ENCODE measurements at regions not wholly inside any gene's neighbourhood (a gene's known extent, or its start where the extent isn't known, plus 50 kb on each side); places are given as distances from the start of the nearest gene placed in this dataset.

DNA sequence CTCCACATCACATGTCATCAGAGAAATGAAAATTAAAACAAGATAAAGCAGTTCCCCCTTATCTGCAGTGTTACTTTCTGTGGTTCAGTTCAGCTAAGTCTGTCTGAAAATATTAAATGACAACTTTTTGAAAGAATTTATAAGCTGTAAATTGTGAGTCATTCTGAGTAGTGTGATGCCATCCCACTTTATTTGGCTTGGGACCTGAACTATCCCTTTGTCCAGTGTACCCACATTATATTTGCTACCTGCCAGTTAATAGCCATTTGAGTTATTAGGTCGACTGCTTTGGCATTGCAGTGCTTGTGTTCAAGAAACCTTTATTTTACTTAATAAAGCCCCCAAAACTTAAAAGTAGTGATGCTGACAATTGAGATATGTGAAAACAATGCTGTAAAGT is 804.2 kb downstream of the ANKRD7 start:
- Histone ChIP-seq H3K18ac (ENCODE audit: low read depth, low read length) (no peak overlapping the region), H2BK20ac (ENCODE audit: low read depth, low read length) (no peak overlapping the region), H3K9ac (ENCODE audit: low read depth, low read length) (no peak overlapping the region), H4K8ac (ENCODE audit: low read depth in 2 of 2, low read length in 2 of 2) (no peak overlapping the region), H3K4me2 (ENCODE audit: low read depth, low read length) (no peak overlapping the region), H3K4me3 (ENCODE audit: insufficient read depth, low read depth, low read length) (no peak overlapping the region), H4K20me1 (ENCODE audit: insufficient read depth, low read length) (no peaks in the 10 kb centered on the region), H2BK120ac (ENCODE audit: low read depth, low read length) (no peak overlapping the region), H2AFZ (replicated peaks; ENCODE audit: low read length, poor library complexity) (no peak overlapping the region), H2BK5ac (ENCODE audit: low read depth, low read length, poor library complexity, severe bottlenecking) (no peak overlapping the region), H2AK9ac (replicated peaks; ENCODE audit: low read depth, low read length, poor library complexity) (no peak overlapping the region), H3K23ac (ENCODE audit: low read depth, low read length) (no peak overlapping the region), H3K79me1 (ENCODE audit: low read depth in 1 of 2, low read length in 2 of 2) (no peaks in the 10 kb centered on the region), H3K27ac (ENCODE audit: insufficient read depth, low read length) (no peak overlapping the region), H3K14ac (replicated peaks; ENCODE audit: low read depth, low read length) (no peak overlapping the region), H3K4ac (ENCODE audit: low read depth, low read length) (no peak overlapping the region), H3K27me3 (ENCODE audit: control insufficient read depth, insufficient read depth, low read length) (no peaks in the 10 kb centered on the region), H3K36me3 (ENCODE audit: control insufficient read depth, insufficient read depth, low read length) (no peaks in the 10 kb centered on the region), H4K5ac (ENCODE audit: low read depth, low read length) (no peak overlapping the region), H3K4me1 (ENCODE audit: control insufficient read depth, insufficient read depth, low read length) (no peaks in the 10 kb centered on the region), H2AK5ac (ENCODE audit: low read depth, low read length) (no peak overlapping the region), H3K9me1 (ENCODE audit: insufficient read depth, low read length) (no peaks in the 10 kb centered on the region), H4K91ac (ENCODE audit: insufficient read depth, low read depth, low read length) (no peak overlapping the region), H2BK15ac (ENCODE audit: low read depth, low read length) (no peak overlapping the region), H3K56ac (ENCODE audit: extremely low read depth, insufficient read depth, low read length) (no peak overlapping the region), H3K9me3 (ENCODE audit: control insufficient read depth, insufficient read depth, low read length) (no peaks in the 10 kb centered on the region)
- ChIA-PET POLR2A (ENCODE audit: unreplicated experiment) (no interaction called here), CTCF (no interaction called here)
- in situ Hi-C loops (cut with MboI; ENCODE audit: low sequenced_read_pairs) = no loop called here
- intact Hi-C loops (cut with micrococcal nuclease) = no loop called here
- no CpG with 5 or more reads among the region's 1 CpG for WGBS, 2 experiments (ENCODE audit: extremely low coverage in 2 of 2, insufficient read length in 1 of 2)
- BruUV-seq (replicated peaks) = no TSS peak
- no peak for TF ChIP-seq NFE2L2 (IDR thresholded peaks at IDR 0.05; ENCODE audit: low read depth, low read length)
- no peak for TF ChIP-seq USF2 (IDR thresholded peaks at IDR 0.05; ENCODE audit: low read depth, low read length)
- TF ChIP-seq ELK1 (IDR thresholded peaks at IDR 0.05; ENCODE audit: borderline replicate concordance, low read depth, low read length) = no peak
- TF ChIP-seq MXI1 (IDR thresholded peaks at IDR 0.05; ENCODE audit: borderline replicate concordance, low read depth, low read length) = no peak
- no peak for TF ChIP-seq SMC3 (IDR thresholded peaks at IDR 0.05; ENCODE audit: low read depth, low read length)
- TF ChIP-seq FOS (IDR thresholded peaks at IDR 0.05; ENCODE audit: low read depth, low read length) = no peak
- TF ChIP-seq CHD1 (IDR thresholded peaks at IDR 0.05; ENCODE audit: low read depth, low read length) = no peak
- TF ChIP-seq CEBPB (IDR thresholded peaks at IDR 0.05; ENCODE audit: low read depth, low read length) = no peak
- no peak for TF ChIP-seq CTCF (conservative IDR thresholded peaks at IDR 0.05; ENCODE audit: low read depth, low read length)
- TF ChIP-seq POLR2A (IDR thresholded peaks at IDR 0.05; ENCODE audit: low read depth, low read length) = no peak
- TF ChIP-seq RCOR1 (IDR thresholded peaks at IDR 0.05; ENCODE audit: insufficient replicate concordance, low read length) = no peak
- no peak for TF ChIP-seq RAD21 (IDR thresholded peaks at IDR 0.05; ENCODE audit: low read length)
- no peak for TF ChIP-seq MAZ (IDR thresholded peaks at IDR 0.05; ENCODE audit: borderline replicate concordance, low read depth, low read length)
- no peak for TF ChIP-seq BHLHE40 (IDR thresholded peaks at IDR 0.05; ENCODE audit: low read depth, low read length)
- no peak for TF ChIP-seq MAFK (IDR thresholded peaks at IDR 0.05; ENCODE audit: low read depth, low read length)
- TF ChIP-seq RFX5 (IDR thresholded peaks at IDR 0.05; ENCODE audit: low read depth, low read length) = no peak
- no peak for ATAC-seq (ENCODE audit: low read depth)
- no peak for DNase-seq
- dilution Hi-C loops (cut with HindIII; ENCODE audit: low sequenced_read_pairs, unreplicated experiment) = no loop called here

Data from IMR-90 (cell line).